Type B pancreatic cell (in vitro differentiated cells): ENCODE measurements at regions not wholly inside any gene's neighbourhood (a gene's known extent, or its start where the extent isn't known, plus 50 kb on each side); places are given as distances from the start of the nearest gene placed in this dataset.

Source experiments
- DNase-seq: peaks from one replicate; pipeline ENCODE4 v3.0.0; 2021; ENCODE audit warnings: mixed read lengths; ENCODE audit not compliant: unreplicated experiment; ENCODE audit errors: extremely low spot score
- H3K27ac Mint-ChIP-seq: 2 replicates; pipeline ENCODE4 v1.8.0; 2021; ENCODE audit warnings: mild to moderate bottlenecking, mixed read lengths
- H3K27me3 Mint-ChIP-seq: 2 replicates; pipeline ENCODE4 v1.8.0; 2021; ENCODE audit warnings: mixed read lengths
- H3K36me3 Mint-ChIP-seq: 2 replicates; pipeline ENCODE4 v1.8.0; 2021; ENCODE audit warnings: mixed read lengths
- H3K4me1 Mint-ChIP-seq: one replicate; pipeline ENCODE4 v1.8.0; 2021; ENCODE audit warnings: mixed read lengths; ENCODE audit not compliant: unreplicated experiment
- H3K4me3 Mint-ChIP-seq: 2 replicates; pipeline ENCODE4 v1.8.0; 2021; ENCODE audit warnings: mild to moderate bottlenecking, mixed read lengths
- H3K9me3 Mint-ChIP-seq: 2 replicates; pipeline ENCODE4 v1.8.0; 2021; ENCODE audit warnings: mixed read lengths
- CTCF ChIP-seq: fragments of 200-600 bp; sonication (generic); conservative IDR thresholded peaks from 2 replicates; pipeline ENCODE4 v1.5.0; 2021; ENCODE audit warnings: antibody characterized with exemption, mild to moderate bottlenecking

DNA sequence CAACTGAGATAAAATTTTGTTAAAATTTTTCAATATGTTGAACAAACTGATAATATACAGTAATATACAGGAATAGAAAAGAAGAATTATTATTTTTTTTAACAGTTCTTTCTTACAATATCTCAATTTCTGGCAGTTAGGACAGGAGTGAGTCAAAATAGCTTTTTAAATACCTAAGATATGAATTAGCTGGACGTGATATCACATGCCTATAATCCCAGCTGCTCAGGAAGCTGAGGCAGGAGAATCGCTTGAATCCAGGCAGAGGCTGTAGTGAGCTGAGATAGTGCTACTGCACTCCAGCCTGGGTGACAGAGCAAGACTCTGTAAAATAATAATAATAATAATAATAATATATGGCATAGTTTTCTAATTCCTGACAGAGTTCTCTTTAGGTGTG is 1039.3 kb downstream of the STPG2 start:
- DNase-seq: no peak
- Mint-ChIP-seq H3K9me3 (peaks cover 9% of the 10 kb centered on the region), H3K4me3 (no peak overlapping the region), H3K27ac (no peak overlapping the region), H3K36me3 (no peaks in the 10 kb centered on the region), H3K4me1 (no peaks in the 10 kb centered on the region), H3K27me3 (no peaks in the 10 kb centered on the region)
- TF ChIP-seq CTCF: no peak

DNA sequence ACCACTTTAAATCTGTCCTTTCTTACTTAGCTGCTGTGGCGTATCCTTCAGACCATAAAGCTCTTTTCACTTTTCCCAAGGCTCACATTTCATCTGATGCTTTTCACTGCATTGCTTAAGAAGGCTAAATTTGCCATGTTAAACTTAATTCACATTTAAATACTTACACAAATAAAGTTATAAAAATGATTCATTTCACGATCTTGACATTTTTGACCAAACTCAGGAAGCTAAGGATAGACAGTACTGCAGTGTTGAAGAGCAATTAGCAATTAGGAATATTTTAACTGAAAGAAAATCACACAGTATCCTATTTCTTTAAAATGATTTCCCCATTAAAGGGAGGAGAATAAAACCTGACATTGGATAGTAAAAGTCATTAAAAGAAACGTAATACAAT is 1038.6 kb downstream of the STPG2 start:
- no peak for DNase-seq
- Mint-ChIP-seq H3K27ac (no peak overlapping the region), H3K9me3 (peaks cover 9% of the 10 kb centered on the region), H3K27me3 (no peaks in the 10 kb centered on the region), H3K4me3 (no peak overlapping the region), H3K36me3 (no peaks in the 10 kb centered on the region), H3K4me1 (no peaks in the 10 kb centered on the region)
- TF ChIP-seq CTCF: no peak

DNA sequence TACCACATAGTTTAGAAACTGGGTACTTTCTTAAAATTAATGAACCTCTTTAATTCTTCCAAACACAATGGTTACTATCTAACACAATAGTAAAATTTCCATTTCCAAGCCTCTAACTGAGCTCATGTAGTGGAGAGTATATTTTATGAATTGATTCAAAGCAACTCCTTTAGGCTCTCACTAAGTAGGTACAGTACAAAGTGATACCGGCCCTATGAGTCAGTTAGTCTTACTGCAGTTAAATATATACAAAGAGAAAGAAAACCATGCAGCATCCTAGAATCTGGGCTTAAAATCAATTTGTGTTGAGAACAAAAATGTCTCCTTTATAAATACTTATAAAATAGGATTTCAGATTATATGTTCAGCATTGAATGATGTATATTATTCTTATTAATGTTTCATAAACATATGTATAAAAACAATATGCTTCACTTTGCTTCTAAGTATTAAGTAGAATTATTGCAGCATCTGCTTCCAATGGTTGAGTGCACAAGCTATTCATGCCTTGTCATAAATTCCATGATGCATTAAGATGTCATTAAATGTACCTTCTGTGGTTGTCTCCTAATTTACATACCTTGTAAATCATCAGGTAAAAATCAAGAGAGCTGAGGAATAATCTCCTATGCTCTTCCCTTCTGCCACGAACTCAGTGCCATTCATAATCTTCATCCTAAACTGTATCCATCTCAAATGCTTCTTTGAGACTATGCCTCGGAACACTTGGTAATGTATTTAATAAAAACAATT is 1037.8 kb downstream of the STPG2 start:
- TF ChIP-seq CTCF: no peak
- Mint-ChIP-seq H3K9me3 (peaks cover 9% of the 10 kb centered on the region), H3K36me3 (no peaks in the 10 kb centered on the region), H3K27ac (no peak overlapping the region), H3K4me1 (no peaks in the 10 kb centered on the region), H3K27me3 (no peaks in the 10 kb centered on the region), H3K4me3 (no peak overlapping the region)
- DNase-seq: no peak

DNA sequence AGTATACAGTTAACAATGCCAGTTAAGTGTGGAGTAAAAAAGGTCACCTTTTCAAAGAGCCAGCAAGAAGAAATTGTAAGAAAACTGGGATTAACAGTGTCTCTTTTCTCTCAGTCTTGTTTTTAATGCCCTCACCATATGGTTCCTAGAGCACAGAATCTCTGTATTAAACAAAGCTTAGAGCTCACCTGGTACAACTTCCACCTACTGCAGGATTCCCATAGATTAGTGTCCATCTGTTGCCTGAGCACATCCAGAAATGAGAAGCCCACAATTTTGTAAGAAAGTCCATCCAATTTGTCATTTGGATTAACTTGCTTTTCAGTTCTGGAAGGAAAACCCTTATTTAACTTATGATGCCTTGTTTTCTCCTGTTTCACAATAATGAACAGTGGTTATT is 1037.1 kb downstream of the STPG2 start:
- DNase-seq: no peak
- no peak overlapping the region for H3K27ac Mint-ChIP-seq
- no peaks in the 10 kb centered on the region for H3K36me3 Mint-ChIP-seq
- H3K4me3 Mint-ChIP-seq: no peak overlapping the region
- no peaks in the 10 kb centered on the region for H3K4me1 Mint-ChIP-seq
- H3K27me3 Mint-ChIP-seq: no peaks in the 10 kb centered on the region
- TF ChIP-seq CTCF: no peak
- H3K9me3 Mint-ChIP-seq: peaks cover 5% of the 10 kb centered on the region

GRCh38 chr4:97110506-97110905 is 1032.8 kb downstream of the STPG2 start:
- TF ChIP-seq CTCF: no peak
- no peaks in the 10 kb centered on the region for H3K27me3 Mint-ChIP-seq
- no peak overlapping the region for H3K27ac Mint-ChIP-seq
- H3K4me3 Mint-ChIP-seq: no peak overlapping the region
- no peak for DNase-seq
- H3K36me3 Mint-ChIP-seq: no peaks in the 10 kb centered on the region
- H3K4me1 Mint-ChIP-seq: no peaks in the 10 kb centered on the region
- no peaks in the 10 kb centered on the region for H3K9me3 Mint-ChIP-seq
